AG10803 (cell line): ENCODE measurements at regions not wholly inside any gene's neighbourhood (a gene's known extent, or its start where the extent isn't known, plus 50 kb on each side); places are given as distances from the start of the nearest gene placed in this dataset.
A peak's percentile ranks its signal among the peaks of the same experiment; 100 is the strongest.

Experiments
- DNase-seq: peaks from one replicate; pipeline ENCODE4 v3.0.0; 2010; ENCODE audit warnings: low read depth
- H3K4me3 ChIP-seq: 2 replicates; pipeline ENCODE4 v1.5.1; 2011; ENCODE audit warnings: mild to moderate bottlenecking, low read length, control low read depth
- TF ChIP-seq, protein P1 (sequence below): conservative IDR thresholded peaks from 2 replicates; pipeline ENCODE4 v1.5.1; 2011; ENCODE audit warnings: mild to moderate bottlenecking, low read length, control low read depth, inconsistent platforms

GRCh38 chr15:91488452-91488851 is 365.1 kb upstream of the SLCO3A1 start:
- H3K4me3 ChIP-seq: no peak overlapping the region
- TF ChIP-seq, protein P1, sequence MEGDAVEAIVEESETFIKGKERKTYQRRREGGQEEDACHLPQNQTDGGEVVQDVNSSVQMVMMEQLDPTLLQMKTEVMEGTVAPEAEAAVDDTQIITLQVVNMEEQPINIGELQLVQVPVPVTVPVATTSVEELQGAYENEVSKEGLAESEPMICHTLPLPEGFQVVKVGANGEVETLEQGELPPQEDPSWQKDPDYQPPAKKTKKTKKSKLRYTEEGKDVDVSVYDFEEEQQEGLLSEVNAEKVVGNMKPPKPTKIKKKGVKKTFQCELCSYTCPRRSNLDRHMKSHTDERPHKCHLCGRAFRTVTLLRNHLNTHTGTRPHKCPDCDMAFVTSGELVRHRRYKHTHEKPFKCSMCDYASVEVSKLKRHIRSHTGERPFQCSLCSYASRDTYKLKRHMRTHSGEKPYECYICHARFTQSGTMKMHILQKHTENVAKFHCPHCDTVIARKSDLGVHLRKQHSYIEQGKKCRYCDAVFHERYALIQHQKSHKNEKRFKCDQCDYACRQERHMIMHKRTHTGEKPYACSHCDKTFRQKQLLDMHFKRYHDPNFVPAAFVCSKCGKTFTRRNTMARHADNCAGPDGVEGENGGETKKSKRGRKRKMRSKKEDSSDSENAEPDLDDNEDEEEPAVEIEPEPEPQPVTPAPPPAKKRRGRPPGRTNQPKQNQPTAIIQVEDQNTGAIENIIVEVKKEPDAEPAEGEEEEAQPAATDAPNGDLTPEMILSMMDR: no peak
- no peak for DNase-seq

DNA sequence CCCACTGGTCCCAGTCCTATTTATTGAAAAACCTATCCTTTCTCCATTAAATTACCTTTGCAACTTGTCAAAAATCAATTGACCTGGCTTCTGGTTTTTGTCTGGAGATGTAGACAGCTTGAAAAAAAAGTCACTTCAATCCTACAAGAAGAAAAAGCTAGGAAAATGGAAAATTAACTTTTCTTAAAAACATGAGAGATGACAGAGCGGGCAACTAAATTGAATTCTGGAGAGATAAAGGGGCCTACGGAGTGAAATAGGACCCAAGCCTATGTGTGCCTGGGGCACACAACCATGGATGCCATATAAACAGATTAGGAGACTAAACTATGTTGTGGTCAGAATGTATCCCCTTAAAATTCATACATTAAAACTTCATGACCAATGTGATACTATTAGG is 363.3 kb upstream of the SLCO3A1 start:
- H3K4me3 ChIP-seq: no peak overlapping the region
- TF ChIP-seq, protein P1: no peak
- DNase-seq: no peak

DNA sequence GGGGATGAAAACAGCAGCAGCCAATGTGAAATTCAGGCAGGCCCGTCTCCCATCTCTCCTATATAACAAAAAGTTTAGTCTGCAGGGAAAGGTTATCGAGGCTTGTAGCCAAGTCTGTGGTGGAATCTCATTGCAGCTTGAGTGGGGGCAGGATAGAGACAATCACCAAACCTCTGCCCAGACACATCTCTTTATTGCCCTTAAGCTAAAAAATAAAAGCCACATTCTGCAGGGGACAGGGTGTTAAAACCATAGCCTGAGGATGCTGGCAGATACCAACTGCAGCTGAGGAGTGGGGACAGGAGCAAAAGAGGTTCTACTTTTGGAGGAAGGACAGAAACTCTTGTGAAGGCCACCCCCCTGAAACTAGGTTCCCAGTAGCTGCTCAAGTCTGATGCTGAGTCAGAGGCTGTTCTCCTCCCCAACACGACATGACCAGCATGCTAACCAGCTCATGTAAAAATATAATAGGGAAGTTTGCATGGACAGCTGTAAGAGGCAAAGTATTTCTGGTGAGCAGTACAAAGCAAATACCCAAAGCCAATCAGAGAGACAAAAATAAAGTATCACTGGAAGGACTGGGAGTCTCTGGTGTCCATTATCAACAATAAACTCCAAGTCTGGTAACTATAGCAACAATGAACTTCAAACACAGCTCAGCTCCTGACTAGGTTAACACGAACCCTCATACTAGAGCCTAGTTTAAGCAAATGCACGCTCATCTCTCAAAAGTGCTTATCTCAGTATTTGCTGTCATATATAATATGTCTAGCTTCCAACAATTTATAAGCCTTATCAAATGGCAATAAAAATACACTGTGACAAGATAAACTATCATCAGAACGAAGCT is 362.2 kb upstream of the SLCO3A1 start:
- no peak overlapping the region for H3K4me3 ChIP-seq
- peak; percentile 5 for DNase-seq
- TF ChIP-seq, protein P1: no peak

DNA sequence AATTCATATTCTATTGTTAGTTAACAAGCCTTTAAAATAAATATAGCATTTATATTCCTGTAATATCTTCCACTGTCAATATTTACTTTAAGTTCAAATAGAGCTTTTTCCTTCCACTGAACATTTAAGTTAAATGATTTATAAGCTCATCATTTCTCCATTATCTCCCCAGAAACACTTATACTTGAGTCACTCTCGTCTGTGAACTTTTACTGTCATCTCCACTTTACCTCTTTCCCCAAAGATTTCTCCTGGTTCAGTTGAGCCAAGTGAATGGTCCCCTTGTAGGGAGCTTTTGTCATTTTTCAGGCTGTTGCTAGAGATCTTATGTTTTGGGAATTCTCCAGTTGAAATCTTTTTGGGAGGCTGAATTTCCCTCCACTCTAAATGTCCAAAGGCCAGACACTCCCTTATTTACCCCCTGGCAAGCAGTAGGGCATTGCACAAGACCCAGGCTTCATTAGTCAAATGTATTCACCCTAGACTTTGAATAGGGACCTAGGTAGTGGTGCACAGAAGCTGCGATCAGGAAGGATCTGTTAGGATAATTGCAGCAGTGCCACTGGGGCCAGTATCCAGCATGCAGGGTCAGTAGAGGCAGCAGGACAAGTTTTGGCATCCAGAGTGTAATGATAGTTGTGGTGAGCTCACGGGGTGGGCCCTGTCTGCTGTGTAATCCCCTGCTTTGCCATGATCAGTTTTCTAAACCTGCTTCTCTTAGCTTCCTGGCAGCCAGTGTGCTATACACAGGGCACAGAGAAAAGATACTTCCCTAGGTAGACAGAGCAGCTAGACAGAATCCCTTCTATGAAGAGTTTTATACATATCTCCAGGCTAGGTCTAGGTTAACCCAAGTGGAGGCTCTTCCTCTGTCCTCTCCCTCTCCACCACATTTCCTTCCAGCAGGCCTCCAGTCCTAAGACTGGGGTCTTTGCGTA is 356.5 kb upstream of the SLCO3A1 start:
- no peak for DNase-seq
- TF ChIP-seq, protein P1: no peak

DNA sequence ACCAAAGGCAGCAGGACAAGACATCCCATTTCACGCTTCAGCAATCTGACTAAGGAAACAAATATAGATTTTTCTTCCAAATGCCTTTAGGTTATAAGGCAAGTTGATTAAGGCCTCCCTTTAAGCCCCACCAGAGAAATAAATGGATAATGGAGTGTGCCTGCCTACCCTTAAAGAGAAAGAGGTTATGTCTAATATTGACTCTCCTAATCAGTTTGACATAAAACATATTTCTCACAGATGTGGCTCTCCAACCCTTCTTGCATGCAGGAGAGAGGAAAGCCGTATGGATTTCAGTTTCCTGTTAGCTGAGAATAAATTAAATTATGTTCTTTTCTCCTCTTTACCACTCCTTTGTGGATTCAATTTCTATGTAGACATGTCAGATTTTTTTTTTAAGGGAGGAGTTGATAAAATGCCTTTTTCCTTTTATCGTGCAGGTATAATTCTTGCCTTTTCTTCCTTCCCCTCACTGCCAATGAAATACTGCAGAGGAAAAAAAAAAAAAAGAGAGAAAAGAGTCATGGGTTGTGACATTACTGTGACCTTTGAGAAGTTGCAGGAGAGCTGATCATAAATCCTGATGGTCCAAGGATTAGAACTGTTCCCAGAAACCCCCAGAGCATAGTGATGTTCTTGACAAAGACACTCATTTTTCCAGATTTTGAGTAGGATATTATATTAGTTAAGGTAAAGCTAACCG is 355.3 kb upstream of the SLCO3A1 start:
- TF ChIP-seq, protein P1: no peak
- no peak overlapping the region for H3K4me3 ChIP-seq
- DNase-seq: no peak

More for the DNA sequence above, 356.5 kb upstream of the SLCO3A1 start:
- no peak overlapping the region for H3K4me3 ChIP-seq

DNA sequence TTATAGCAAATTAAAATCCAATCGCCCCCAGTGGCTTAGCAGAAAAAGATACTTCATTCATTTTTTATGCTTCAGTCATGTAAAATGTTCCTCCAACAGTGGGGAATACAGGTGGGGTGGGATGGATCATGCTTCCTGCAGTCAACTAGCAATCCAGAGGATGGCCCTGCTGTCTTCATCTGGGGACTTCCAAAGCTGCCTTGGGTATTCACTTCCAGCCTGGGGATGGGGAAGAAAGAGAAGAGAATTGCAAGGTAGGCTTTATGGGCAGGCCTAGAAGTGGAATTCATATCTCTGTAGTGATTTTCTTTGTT is 354.8 kb upstream of the SLCO3A1 start:
- no peak overlapping the region for H3K4me3 ChIP-seq
- TF ChIP-seq, protein P1: no peak
- DNase-seq: no peak
